HFF-Myc (cell line): ENCODE measurements at regions not wholly inside any gene's neighbourhood (a gene's known extent, or its start where the extent isn't known, plus 50 kb on each side); places are given as distances from the start of the nearest gene placed in this dataset.

Source experiments
- DNase-seq: peaks from one replicate; pipeline ENCODE4 v3.0.0-alpha.2; 2011; ENCODE audit warnings: low read depth; ENCODE audit errors: extremely low read depth
- H3K4me3 ChIP-seq: replicated peaks from 2 replicates; pipeline ENCODE4 v1.5.1; 2011; ENCODE audit warnings: low read depth, mild to moderate bottlenecking, control low read depth, low read length
- TF ChIP-seq, protein P1 (sequence below): IDR thresholded peaks from 2 replicates; pipeline ENCODE4 v1.5.1; 2012; ENCODE audit warnings: mild to moderate bottlenecking, low read depth, low read length, control low read depth; ENCODE audit errors: missing control alignments

DNA sequence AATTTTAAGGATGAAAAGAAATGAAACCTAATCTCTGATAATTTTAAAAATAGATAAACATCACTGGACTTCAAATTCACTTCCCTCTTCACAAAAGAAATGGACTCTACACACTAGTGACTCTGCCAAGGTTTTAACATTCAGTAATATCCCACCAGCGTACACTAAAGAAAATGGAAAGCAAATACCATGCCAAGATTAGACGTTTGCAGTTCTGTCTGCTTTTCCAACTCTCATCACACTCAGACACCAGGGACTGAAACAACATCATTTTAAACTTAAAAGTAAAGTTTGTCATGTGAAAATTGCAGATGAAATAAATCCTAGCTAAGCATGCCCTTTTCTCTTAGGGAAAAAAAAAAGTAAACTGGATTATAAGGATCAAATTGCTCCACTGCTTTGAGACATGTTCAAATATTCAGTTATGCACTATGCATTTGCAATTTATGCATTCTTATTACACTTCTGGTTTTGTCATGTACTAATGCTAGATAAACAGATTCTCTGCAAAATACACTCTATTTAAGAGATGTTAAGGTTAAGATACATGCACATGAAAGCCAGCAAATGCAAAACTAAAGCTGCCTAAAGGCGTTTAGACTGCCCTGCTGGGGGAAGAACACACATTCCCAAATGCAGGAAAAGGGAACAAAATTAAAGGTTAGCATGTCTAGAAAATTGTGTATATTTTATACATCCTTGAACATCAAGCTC, 534.4 kb upstream of the EPHA5 start:
- TF ChIP-seq, protein P1, sequence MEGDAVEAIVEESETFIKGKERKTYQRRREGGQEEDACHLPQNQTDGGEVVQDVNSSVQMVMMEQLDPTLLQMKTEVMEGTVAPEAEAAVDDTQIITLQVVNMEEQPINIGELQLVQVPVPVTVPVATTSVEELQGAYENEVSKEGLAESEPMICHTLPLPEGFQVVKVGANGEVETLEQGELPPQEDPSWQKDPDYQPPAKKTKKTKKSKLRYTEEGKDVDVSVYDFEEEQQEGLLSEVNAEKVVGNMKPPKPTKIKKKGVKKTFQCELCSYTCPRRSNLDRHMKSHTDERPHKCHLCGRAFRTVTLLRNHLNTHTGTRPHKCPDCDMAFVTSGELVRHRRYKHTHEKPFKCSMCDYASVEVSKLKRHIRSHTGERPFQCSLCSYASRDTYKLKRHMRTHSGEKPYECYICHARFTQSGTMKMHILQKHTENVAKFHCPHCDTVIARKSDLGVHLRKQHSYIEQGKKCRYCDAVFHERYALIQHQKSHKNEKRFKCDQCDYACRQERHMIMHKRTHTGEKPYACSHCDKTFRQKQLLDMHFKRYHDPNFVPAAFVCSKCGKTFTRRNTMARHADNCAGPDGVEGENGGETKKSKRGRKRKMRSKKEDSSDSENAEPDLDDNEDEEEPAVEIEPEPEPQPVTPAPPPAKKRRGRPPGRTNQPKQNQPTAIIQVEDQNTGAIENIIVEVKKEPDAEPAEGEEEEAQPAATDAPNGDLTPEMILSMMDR: no peak
- H3K4me3 ChIP-seq: no peak overlapping the region
- DNase-seq: no peak

DNA sequence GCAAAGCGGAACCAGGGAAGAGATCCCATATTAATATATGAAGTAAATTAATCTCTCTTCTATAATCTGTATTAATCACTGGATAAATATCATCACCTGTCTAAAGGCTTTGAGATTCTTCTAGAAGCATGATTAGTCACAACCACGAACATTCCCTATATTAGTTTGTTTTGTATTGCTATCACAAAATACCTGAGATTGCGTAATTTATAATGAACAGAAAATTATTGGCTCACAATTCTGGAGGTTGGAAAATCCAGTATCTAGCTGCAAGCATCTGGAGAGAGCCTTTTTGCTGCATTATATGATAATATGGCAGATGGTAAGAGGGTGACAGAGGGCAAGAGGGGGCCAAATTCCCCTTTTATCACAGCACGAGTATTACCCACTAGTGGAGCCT, 532.6 kb upstream of the EPHA5 start:
- TF ChIP-seq, protein P1: no peak
- no peak for DNase-seq
- no peak overlapping the region for H3K4me3 ChIP-seq

DNA sequence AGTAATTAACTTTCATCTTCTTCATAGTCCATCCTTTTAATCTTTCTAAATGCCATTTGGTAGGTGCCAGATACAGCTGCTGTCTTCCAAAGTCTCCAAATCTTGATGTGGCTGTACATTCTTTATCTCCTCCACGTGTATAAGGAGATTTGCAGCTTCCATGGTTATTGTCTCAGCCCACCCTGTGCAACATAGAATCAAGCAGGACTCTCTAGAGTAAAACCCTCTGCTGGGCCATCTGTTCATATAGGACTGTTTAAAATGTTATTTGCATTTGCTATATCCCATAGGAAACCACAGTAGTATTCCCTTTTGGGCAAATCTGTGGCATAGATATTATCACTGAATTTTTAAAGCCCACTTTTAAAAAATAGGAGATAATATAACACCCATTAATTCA, 527.2 kb upstream of the EPHA5 start:
- H3K4me3 ChIP-seq: no peak overlapping the region
- TF ChIP-seq, protein P1: no peak
- DNase-seq: no peak

DNA sequence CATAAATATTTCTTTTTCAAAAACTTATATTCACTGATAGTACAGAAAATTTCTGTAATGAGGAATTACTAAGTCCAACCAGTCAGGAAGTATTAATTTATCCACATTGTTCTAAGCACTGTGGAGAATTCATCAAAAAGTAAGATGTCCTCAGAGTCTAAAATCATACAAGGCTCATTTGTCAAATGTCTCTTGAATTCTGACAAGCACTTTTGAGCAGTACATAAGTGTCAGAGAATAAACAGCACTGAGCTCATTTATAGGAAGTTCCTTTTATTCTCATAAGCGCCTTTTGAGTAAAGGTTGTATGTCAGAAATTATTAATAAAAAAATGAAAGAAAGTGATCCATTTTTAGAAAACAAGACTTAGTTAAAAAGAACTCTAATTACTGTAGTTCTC, 523.2 kb upstream of the EPHA5 start:
- no peak for DNase-seq
- H3K4me3 ChIP-seq: no peak overlapping the region
- TF ChIP-seq, protein P1: no peak

DNA sequence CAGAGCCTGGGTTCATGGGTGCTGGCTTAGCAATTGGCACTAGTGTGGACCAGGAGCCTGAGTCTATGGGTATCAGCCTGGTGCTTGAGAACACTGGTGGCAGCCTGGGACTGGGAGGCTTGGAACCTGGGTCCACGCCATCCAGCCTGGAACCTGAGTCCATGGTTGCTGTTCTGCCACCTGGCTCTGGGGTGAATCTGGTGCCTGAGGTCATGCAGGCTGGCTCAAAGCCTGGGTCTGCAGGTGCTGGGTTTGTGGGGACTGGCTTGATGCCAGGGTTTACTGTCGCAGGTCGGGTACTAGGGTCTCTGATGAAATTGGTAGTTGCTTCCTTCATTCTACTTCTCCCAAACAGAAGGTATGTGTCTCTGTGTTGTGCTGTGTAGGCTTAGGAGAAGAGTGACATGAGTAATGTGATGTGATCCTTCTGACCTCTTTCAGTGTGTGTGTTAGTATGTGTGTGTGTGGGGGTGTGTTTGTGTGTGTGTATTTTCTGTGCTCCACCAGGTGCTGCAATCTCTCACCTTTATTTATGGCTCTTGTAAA, 517.0 kb upstream of the EPHA5 start:
- TF ChIP-seq, protein P1: no peak
- no peak for DNase-seq

DNA sequence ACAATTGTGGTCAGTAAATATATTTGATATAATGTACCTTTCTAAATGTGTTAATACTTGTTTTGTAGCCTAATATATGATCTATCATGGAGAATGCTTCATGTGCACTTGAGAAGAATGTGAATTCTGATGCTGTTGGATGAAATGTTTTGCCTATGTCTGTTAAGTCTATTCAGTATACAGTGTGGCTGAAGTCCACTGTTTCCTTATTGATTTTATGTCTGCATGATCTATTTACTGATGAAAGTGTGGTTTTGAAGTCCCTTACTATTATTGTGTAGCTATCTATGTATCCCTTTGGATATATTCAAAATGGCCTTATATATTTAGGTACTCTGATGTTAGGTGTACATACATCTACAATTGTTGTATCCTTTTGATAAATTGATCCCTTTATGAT, 515.8 kb upstream of the EPHA5 start:
- no peak overlapping the region for H3K4me3 ChIP-seq
- no peak for DNase-seq
- TF ChIP-seq, protein P1: no peak

More for the DNA sequence above, 517.0 kb upstream of the EPHA5 start:
- no peak overlapping the region for H3K4me3 ChIP-seq
